HEK293 (cell line): ENCODE measurements at regions not wholly inside any gene's neighbourhood (a gene's known extent, or its start where the extent isn't known, plus 50 kb on each side); places are given as distances from the start of the nearest gene placed in this dataset.

Source experiments
- CTCF ChIA-PET: fragments of 350-600 bp; formaldehyde crosslinking; extraction: SDS; loops from one replicate; lab custom pipeline; 2021; ENCODE audit warnings: antibody characterized with exemption; lab: Yijun Ruan, JAX
- POLR2A ChIA-PET: fragments of 300-600 bp; formaldehyde crosslinking; extraction: SDS; loops from one replicate; lab custom pipeline; 2020; ENCODE audit warnings: antibody characterized with exemption, inconsistent platforms; lab: Yijun Ruan, JAX
- H3K27ac ChIP-seq: fragments of 200-500 bp; sonication (Bioruptor generic); 2 replicates; pipeline ENCODE4 v1.5.1; 2014; ENCODE audit warnings: low read depth, low read length, control low read depth, inconsistent platforms; ENCODE audit errors: extremely low read depth
- H3K36me3 ChIP-seq, 2 experiments: fragments of 200-500 bp in 1 of 2; sonication (Bioruptor generic) in 1 of 2; 1 replicate in 1 of 2; 2 replicates in 1 of 2; pipeline ENCODE4 v1.5.1; 2014 to 2017; ENCODE audit warnings: inconsistent platforms in 2 of 2, low read length in 2 of 2; ENCODE audit not compliant: control insufficient read depth in 2 of 2, insufficient read depth in 1 of 2
- H3K4me1 ChIP-seq: fragments of 200-500 bp; sonication (Bioruptor generic); 2 replicates; pipeline ENCODE4 v1.5.1; 2014; ENCODE audit warnings: mild to moderate bottlenecking, low read length, inconsistent platforms; ENCODE audit not compliant: control insufficient read depth, insufficient read depth
- H3K4me3 ChIP-seq: 2 replicates; pipeline ENCODE4 v1.5.1; 2011; ENCODE audit warnings: low read depth, mild to moderate bottlenecking, control low read depth, low read length, moderate library complexity
- H3K9me3 ChIP-seq: fragments of 200-500 bp; sonication (Bioruptor generic); 2 replicates; pipeline ENCODE4 v1.5.1; 2014; ENCODE audit warnings: low read depth, low read length, inconsistent platforms; ENCODE audit not compliant: control insufficient read depth, insufficient read depth
- AEBP2 ChIP-seq: fragments of 450-650 bp; formaldehyde crosslinking; IDR thresholded peaks from 2 replicates; pipeline ENCODE4 v1.5.1; 2016; ENCODE audit warnings: missing biosample characterization, missing genetic modification characterization, borderline replicate concordance
- HOXC10 ChIP-seq: sonication (generic); formaldehyde crosslinking; IDR thresholded peaks from 2 replicates; pipeline ENCODE4 v1.8.1; 2023; ENCODE audit warnings: mild to moderate bottlenecking, missing genetic modification reagents
- KLF7 ChIP-seq: fragments of 450-650 bp; formaldehyde crosslinking; IDR thresholded peaks from 2 replicates; pipeline ENCODE4 v1.5.1; 2016; ENCODE audit warnings: missing biosample characterization, missing genetic modification characterization, borderline replicate concordance
- SETDB1 ChIP-seq: IDR thresholded peaks from one replicate; pipeline ENCODE4 v1.6.1; 2017; ENCODE audit warnings: mild to moderate bottlenecking, low read length, moderate library complexity, mixed read lengths; ENCODE audit not compliant: insufficient read length
- SP3 ChIP-seq: fragments of 450-650 bp; formaldehyde crosslinking; IDR thresholded peaks from 2 replicates; pipeline ENCODE4 v1.5.1; 2016; ENCODE audit warnings: missing biosample characterization, missing genetic modification characterization
- ZBTB11 ChIP-seq: fragments of 450-650 bp; formaldehyde crosslinking; conservative IDR thresholded peaks from 2 replicates; pipeline ENCODE4 v1.5.1; 2016; ENCODE audit warnings: low read depth, missing biosample characterization, missing genetic modification characterization
- ZBTB49 ChIP-seq: fragments of 450-650 bp; formaldehyde crosslinking; IDR thresholded peaks from 2 replicates; pipeline ENCODE4 v1.5.1; 2016; ENCODE audit warnings: missing biosample characterization, missing genetic modification characterization, low read depth
- ZBTB7A ChIP-seq: fragments of 450-650 bp; formaldehyde crosslinking; IDR thresholded peaks from 2 replicates; pipeline ENCODE4 v1.5.1; 2016; ENCODE audit warnings: low read depth, missing biosample characterization, missing genetic modification characterization
- ZIC2 ChIP-seq: fragments of 450-650 bp; formaldehyde crosslinking; IDR thresholded peaks from 2 replicates; pipeline ENCODE4 v1.5.1; 2016; ENCODE audit warnings: missing biosample characterization, missing genetic modification characterization
- ZNF138 ChIP-seq: fragments of 450-650 bp; formaldehyde crosslinking; IDR thresholded peaks from 2 replicates; pipeline ENCODE4 v1.5.1; 2016; ENCODE audit warnings: missing biosample characterization, missing genetic modification characterization, borderline replicate concordance
- ZNF175 ChIP-seq: fragments of 450-650 bp; formaldehyde crosslinking; IDR thresholded peaks from 2 replicates; pipeline ENCODE4 v1.5.1; 2016; ENCODE audit warnings: missing biosample characterization, missing genetic modification characterization
- ZNF449 ChIP-seq: fragments of 450-650 bp; formaldehyde crosslinking; IDR thresholded peaks from 2 replicates; pipeline ENCODE4 v1.5.1; 2017; ENCODE audit warnings: missing biosample characterization, mild to moderate bottlenecking, missing genetic modification characterization, moderate library complexity
- ZNF510 ChIP-seq: fragments of 450-650 bp; formaldehyde crosslinking; IDR thresholded peaks from 2 replicates; pipeline ENCODE4 v1.5.1; 2018; ENCODE audit warnings: mild to moderate bottlenecking, missing genetic modification characterization, missing biosample characterization; ENCODE audit not compliant: insufficient replicate concordance
- ZNF521 ChIP-seq: fragments of 450-650 bp; formaldehyde crosslinking; IDR thresholded peaks from 2 replicates; pipeline ENCODE4 v1.5.1; 2017; ENCODE audit warnings: missing biosample characterization, mild to moderate bottlenecking, missing genetic modification characterization
- ZNF560 ChIP-seq: fragments of 450-650 bp; formaldehyde crosslinking; IDR thresholded peaks from 2 replicates; pipeline ENCODE4 v1.5.1; 2017; ENCODE audit warnings: missing biosample characterization, missing genetic modification characterization, borderline replicate concordance
- ZNF621 ChIP-seq: fragments of 450-650 bp; formaldehyde crosslinking; IDR thresholded peaks from 2 replicates; pipeline ENCODE4 v1.5.1; 2017; ENCODE audit warnings: missing biosample characterization, missing genetic modification characterization
- ZNF677 ChIP-seq: fragments of 450-650 bp; IDR thresholded peaks from 2 replicates; pipeline ENCODE4 v1.5.0; 2018; ENCODE audit warnings: missing biosample characterization, mild to moderate bottlenecking, missing genetic modification characterization, moderate library complexity
- ZNF692 ChIP-seq: fragments of 450-650 bp; formaldehyde crosslinking; IDR thresholded peaks from 2 replicates; pipeline ENCODE4 v1.5.1; 2016; ENCODE audit warnings: missing biosample characterization, missing genetic modification characterization

GRCh38 chr10:56585447-56586171 lies 224.6 kb upstream of the ZWINT start:
- H3K4me1 ChIP-seq, result no peaks in the 10 kb centered on the region
- H3K9me3 ChIP-seq, result no peaks in the 10 kb centered on the region
- POLR2A ChIA-PET, result no interaction called here
- H3K4me3 ChIP-seq, result no peak overlapping the region
- CTCF ChIA-PET, result interaction anchor here (0.6 to 0.7 kb wide), 2 partner anchors 132 to 377 kb away, joined by 3 to 5 read pairs; no protein-coding TSS in a partner anchor
- no peaks in the 10 kb centered on the region for H3K36me3 ChIP-seq
- no peak overlapping the region for H3K27ac ChIP-seq
- TF ChIP-seq ZNF692 (tag by site-specific recombination) (no peak), ZIC2 (no peak), ZNF175 (tag by site-specific recombination) (no peak), ZNF138 (no peak), SP3 (tag by site-specific recombination) (no peak), ZNF449 (tag by site-specific recombination) (no peak), SETDB1 (no peak), KLF7 (tag by site-specific recombination) (no peak), ZBTB11 (tag by site-specific recombination) (no peak), ZNF677 (no peak)
- TF ChIP-seq, all 188 proteins: peak for 0

GRCh38 chr10:56583316-56583715 lies 222.3 kb upstream of the ZWINT start:
- H3K4me3 ChIP-seq, result no peak overlapping the region
- POLR2A ChIA-PET, result no interaction called here
- CTCF ChIA-PET, result no interaction called here
- H3K36me3 ChIP-seq, result no peaks in the 10 kb centered on the region
- no peaks in the 10 kb centered on the region for H3K9me3 ChIP-seq
- H3K4me1 ChIP-seq, result no peaks in the 10 kb centered on the region
- H3K27ac ChIP-seq, result no peak overlapping the region
- TF ChIP-seq ZBTB49 (tag by site-specific recombination), result no peak
- TF ChIP-seq ZNF510, result no peak
- no peak for TF ChIP-seq ZNF621 (tag by site-specific recombination)
- TF ChIP-seq HOXC10, result no peak
- TF ChIP-seq AEBP2 (tag by site-specific recombination), result no peak
- TF ChIP-seq ZNF521 (tag by site-specific recombination), result no peak
- no peak for TF ChIP-seq ZBTB7A (tag by site-specific recombination)
- no peak for TF ChIP-seq ZNF560 (tag by site-specific recombination)
